ENCODE measurements at regions not wholly inside any gene's neighbourhood (a gene's known extent, or its start where the extent isn't known, plus 50 kb on each side); places are given as distances from the start of the nearest gene placed in this dataset.

GRCh38 chr2:144914622-144915318, 394.9 kb upstream of the ZEB2 start:
- H3K27ac Mint-ChIP-seq = no peak overlapping the region
- Histone ChIP-seq H3K36me3 (ENCODE audit: insufficient read depth) (no peaks in the 10 kb centered on the region), H3K4me3 (no peak overlapping the region), H3K4me1 (ENCODE audit: insufficient read depth) (no peaks in the 10 kb centered on the region; the same call in 1 of the 2 replicates), H3K27me3 (ENCODE audit: insufficient read depth) (no peaks in the 10 kb centered on the region), H3K79me2 (replicated peaks; ENCODE audit: insufficient read depth) (no peaks in the 10 kb centered on the region), H4K20me1 (replicated peaks; ENCODE audit: insufficient read depth) (no peaks in the 10 kb centered on the region), H3K4me2 (no peak overlapping the region), H2AFZ (no peak overlapping the region), H3K27ac (ENCODE audit: low read depth) (no peak overlapping the region), H3K9me2 (ENCODE audit: insufficient read depth) (no peaks in the 10 kb centered on the region), H3F3A (replicated peaks; ENCODE audit: low read depth) (no peaks in the 10 kb centered on the region)
- no peaks in the 10 kb centered on the region for H3K27me3 Mint-ChIP-seq (ENCODE audit: insufficient read depth, low read depth, poor library complexity)
- H3K4me1 Mint-ChIP-seq = peaks cover 2% of the 10 kb centered on the region; the same call in 1 of the 3 replicates
- no peaks in the 10 kb centered on the region for H3K36me3 Mint-ChIP-seq (ENCODE audit: low read depth)
- 0 out of 3 replicates have a peak, but pooled peaks cover 4% of the 10 kb centered on the region for H3K9me3 Mint-ChIP-seq
- DNase-seq (ENCODE audit: low spot score) (no peak), ATAC-seq (no peak)
- no peak for TF ChIP-seq CTCF (conservative IDR thresholded peaks at IDR 0.05; ENCODE audit: low read depth in 2 of 2)
- TF ChIP-seq NANOG (IDR thresholded peaks at IDR 0.05; ENCODE audit: borderline replicate concordance) = no peak
- TF ChIP-seq JUNB (IDR thresholded peaks at IDR 0.05; ENCODE audit: unreplicated experiment) = no peak
- TF ChIP-seq POLR2AphosphoS5 (IDR thresholded peaks at IDR 0.05; ENCODE audit: low read depth) = no peak
- TF ChIP-seq EZH2phosphoT487 (IDR thresholded peaks at IDR 0.05; ENCODE audit: unreplicated experiment) = no peak
- TF ChIP-seq ZNF114 (CRISPR knock-in tag; IDR thresholded peaks at IDR 0.05) = no peak
- no peak for TF ChIP-seq ZNF331 (CRISPR knock-in tag; IDR thresholded peaks at IDR 0.05; ENCODE audit: low read depth)
- no peak for TF ChIP-seq EZH2 (IDR thresholded peaks at IDR 0.05; ENCODE audit: low read depth, unreplicated experiment)
- no peak overlapping the region for H3K4me3 Mint-ChIP-seq

- H3K27ac ChIP-seq (ENCODE audit: low read depth) = no peak overlapping the region
- H3F3A ChIP-seq (replicated peaks; ENCODE audit: low read depth) = no peaks in the 10 kb centered on the region
- H3K27me3 Mint-ChIP-seq (ENCODE audit: insufficient read depth, low read depth, poor library complexity) = no peaks in the 10 kb centered on the region
- H3K4me1 Mint-ChIP-seq = no peaks in the 10 kb centered on the region
- H3K9me3 Mint-ChIP-seq = 0 out of 3 replicates have a peak, but pooled peaks cover 4% of the 10 kb centered on the region
- no peak overlapping the region for H3K4me2 ChIP-seq
- ATAC-seq = no peak
- H3K36me3 Mint-ChIP-seq (ENCODE audit: low read depth) = no peaks in the 10 kb centered on the region; the same call in 2 of the 3 replicates
- no peaks in the 10 kb centered on the region for H3K4me1 ChIP-seq (ENCODE audit: insufficient read depth)
- H3K4me3 Mint-ChIP-seq = no peak overlapping the region
- no peak for DNase-seq (ENCODE audit: low spot score)
- H3K9me2 ChIP-seq (ENCODE audit: insufficient read depth) = no peaks in the 10 kb centered on the region
- no peak overlapping the region for H3K27ac Mint-ChIP-seq
- H3K79me2 ChIP-seq (replicated peaks; ENCODE audit: insufficient read depth) = no peaks in the 10 kb centered on the region
- H3K27me3 ChIP-seq (ENCODE audit: insufficient read depth) = no peaks in the 10 kb centered on the region
- no peak overlapping the region for H3K4me3 ChIP-seq
- H4K20me1 ChIP-seq (replicated peaks; ENCODE audit: insufficient read depth) = no peaks in the 10 kb centered on the region
- H3K36me3 ChIP-seq (ENCODE audit: insufficient read depth) = no peaks in the 10 kb centered on the region
- H2AFZ ChIP-seq = no peak overlapping the region
- TF ChIP-seq EZH2phosphoT487 (IDR thresholded peaks at IDR 0.05; ENCODE audit: unreplicated experiment) = no peak
- no peak for TF ChIP-seq ETS1 (IDR thresholded peaks at IDR 0.05)
- TF ChIP-seq NANOG (IDR thresholded peaks at IDR 0.05; ENCODE audit: borderline replicate concordance) = no peak
- no peak for TF ChIP-seq ZNF462 (CRISPR knock-in tag; IDR thresholded peaks at IDR 0.05)
- TF ChIP-seq POLR2AphosphoS5 (IDR thresholded peaks at IDR 0.05; ENCODE audit: low read depth) = no peak
- TF ChIP-seq CREB1 (CRISPR knock-in tag; IDR thresholded peaks at IDR 0.05; ENCODE audit: low read depth) = no peak
Observed at GRCh38 chr2:144914113-144914512, 394.2 kb upstream of the ZEB2 start.

Measured in GM23338 (cell line).